SK-N-SH treated with all-trans-retinoic acid at 6 μM for 48 hours (cell line): ENCODE measurements at regions not wholly inside any gene's neighbourhood (a gene's known extent, or its start where the extent isn't known, plus 50 kb on each side); places are given as distances from the start of the nearest gene placed in this dataset.

Source experiments
- ARNTL ChIP-seq: fragments of 450-650 bp; formaldehyde crosslinking; IDR thresholded peaks from 2 replicates; pipeline ENCODE4 v1.5.0; 2020; ENCODE audit warnings: low read depth, mild to moderate bottlenecking, moderate library complexity, borderline replicate concordance
- BACH2 ChIP-seq: fragments of 250-450 bp; sonication (Bioruptor Pico); IDR thresholded peaks from 2 replicates; pipeline ENCODE4 v1.9.0; 2021; ENCODE audit warnings: mild to moderate bottlenecking, borderline replicate concordance
- CREB5 ChIP-seq: fragments of 250-450 bp; sonication (Bioruptor Pico); IDR thresholded peaks from 2 replicates; pipeline ENCODE4 v1.5.1; 2020; ENCODE audit warnings: low read depth, mild to moderate bottlenecking, moderate library complexity
- GLIS3 ChIP-seq: fragments of 250-450 bp; sonication (Bioruptor Pico); IDR thresholded peaks from 2 replicates; pipeline ENCODE4 v1.5.0; 2020; ENCODE audit warnings: mild to moderate bottlenecking, moderate library complexity
- OSR1 ChIP-seq: fragments of 250-450 bp; sonication (Bioruptor Pico); IDR thresholded peaks from 2 replicates; pipeline ENCODE4 v1.8.0; 2022; ENCODE audit warnings: moderate library complexity, mild to moderate bottlenecking, inconsistent platforms
- PATZ1 ChIP-seq: fragments of 250-450 bp; sonication (Bioruptor Pico); IDR thresholded peaks from 2 replicates; pipeline ENCODE4 v1.8.0; 2020; ENCODE audit warnings: mild to moderate bottlenecking, moderate library complexity, borderline replicate concordance
- POU6F1 ChIP-seq: fragments of 250-450 bp; sonication (Bioruptor Pico); IDR thresholded peaks from 2 replicates; pipeline ENCODE4 v1.8.0; 2021; ENCODE audit warnings: low read depth, mild to moderate bottlenecking, moderate library complexity, borderline replicate concordance
- RARB ChIP-seq: fragments of 250-450 bp; sonication (Bioruptor Pico); IDR thresholded peaks from 2 replicates; pipeline ENCODE4 v1.8.0; 2021; ENCODE audit warnings: mild to moderate bottlenecking, moderate library complexity
- TSHZ2 ChIP-seq: fragments of 250-450 bp; sonication (Bioruptor Pico); IDR thresholded peaks from 2 replicates; pipeline ENCODE4 v1.5.0; 2020; ENCODE audit warnings: mild to moderate bottlenecking, moderate library complexity
- ZC3H10 ChIP-seq: fragments of 250-450 bp; sonication (Bioruptor Pico); IDR thresholded peaks from 2 replicates; pipeline ENCODE4 v1.5.1; 2021; ENCODE audit warnings: mild to moderate bottlenecking, moderate library complexity
- ZFP3 ChIP-seq: fragments of 250-450 bp; sonication (Bioruptor Pico); IDR thresholded peaks from 2 replicates; pipeline ENCODE4 v1.5.0; 2020; ENCODE audit warnings: mild to moderate bottlenecking, moderate library complexity
- ZFP30 ChIP-seq: fragments of 450-650 bp; formaldehyde crosslinking; IDR thresholded peaks from 2 replicates; pipeline ENCODE4 v1.5.0; 2022; ENCODE audit warnings: mild to moderate bottlenecking, moderate library complexity
- ZNF565 ChIP-seq: fragments of 450-650 bp; formaldehyde crosslinking; conservative IDR thresholded peaks from 2 replicates; pipeline ENCODE4 v1.5.0; 2020; ENCODE audit warnings: low read depth, mild to moderate bottlenecking, moderate library complexity

- no peak for TF ChIP-seq ZFP3 (CRISPR knock-in tag)
- TF ChIP-seq ZNF565 (CRISPR knock-in tag), result no peak
- no peak for TF ChIP-seq ARNTL (CRISPR knock-in tag)
- TF ChIP-seq ZC3H10 (CRISPR knock-in tag), result no peak
- TF ChIP-seq GLIS3, result no peak
- TF ChIP-seq PATZ1 (CRISPR knock-in tag), result no peak
- no peak for TF ChIP-seq CREB5 (CRISPR knock-in tag)
- no peak for TF ChIP-seq ZFP30 (CRISPR knock-in tag)
- no peak for TF ChIP-seq RARB
- TF ChIP-seq POU6F1 (CRISPR knock-in tag), result no peak
- TF ChIP-seq OSR1 (CRISPR knock-in tag), result no peak
- TF ChIP-seq TSHZ2 (CRISPR knock-in tag), result no peak
- TF ChIP-seq BACH2 (CRISPR knock-in tag), result no peak
Observed at GRCh38 chr14:61972711-61973110, 210.5 kb downstream of the SNAPC1 start.
